Prostate gland (tissue), 2 donors: ENCODE measurements at regions not wholly inside any gene's neighbourhood (a gene's known extent, or its start where the extent isn't known, plus 50 kb on each side); places are given as distances from the start of the nearest gene placed in this dataset.

Experiments used
- DNase-seq: peaks from one replicate; pipeline ENCODE4 v3.0.0-alpha.2; 2019; ENCODE audit warnings: low spot score
- H3K27ac ChIP-seq, 2 donors: fragments of 200-600 bp; sonication (generic); 2 replicates each; pipeline ENCODE4 v1.5.1; 2017 to 2019
- H3K27me3 ChIP-seq: fragments of 200-600 bp; sonication (generic); replicated peaks from 2 replicates; pipeline ENCODE4 v1.5.1; 2019; ENCODE audit not compliant: insufficient read depth
- H3K36me3 ChIP-seq, 2 donors: fragments of 200-600 bp; sonication (generic); 1 replicate in 1 of 2; 2 replicates in 1 of 2; pipeline versions ENCODE4 v1.5.1 to v1.8.1; 2017 to 2019
- H3K4me1 ChIP-seq: fragments of 200-600 bp; sonication (generic); replicated peaks from 2 replicates; pipeline ENCODE4 v1.5.1; 2019
- H3K4me3 ChIP-seq, 2 donors: fragments of 200-600 bp; sonication (generic); 2 replicates each; pipeline ENCODE4 v1.5.1; 2017 to 2019
- H3K9me3 ChIP-seq: fragments of 200-600 bp; sonication (generic); 2 replicates; pipeline ENCODE4 v1.5.1; 2017
- CTCF ChIP-seq, 4 experiments: fragments of 200-600 bp in 2 of 4; fragments of 450-650 bp in 2 of 4; sonication (generic) in 2 of 4; IDR thresholded peaks; 1 replicate in 3 of 4; 2 replicates in 1 of 4; pipeline ENCODE4 v1.5.1; 2016 to 2019; ENCODE audit warnings: antibody characterized with exemption in 4 of 4, mild to moderate bottlenecking in 2 of 4, moderate library complexity in 2 of 4
- POLR2A ChIP-seq: fragments of 450-650 bp; IDR thresholded peaks from one replicate; pipeline ENCODE4 v1.6.1; 2016; ENCODE audit warnings: antibody characterized with exemption, mild to moderate bottlenecking
- POLR2AphosphoS5 ChIP-seq: sonication (generic); formaldehyde crosslinking; IDR thresholded peaks from one replicate; pipeline ENCODE4 v1.6.1; 2017; ENCODE audit warnings: antibody characterized with exemption
- WGBS: methylation state at CpG from one replicate; pipeline ENCODE4 v1.1.5; 2018; 5-methylcytosine and 5-hydroxymethylcytosine counted together
- intact Hi-C: fragments of 100-400 bp; cut with DNase I; formaldehyde crosslinking; loops from one replicate; pipeline ENCODE4 v1.14.2; 2022

DNA sequence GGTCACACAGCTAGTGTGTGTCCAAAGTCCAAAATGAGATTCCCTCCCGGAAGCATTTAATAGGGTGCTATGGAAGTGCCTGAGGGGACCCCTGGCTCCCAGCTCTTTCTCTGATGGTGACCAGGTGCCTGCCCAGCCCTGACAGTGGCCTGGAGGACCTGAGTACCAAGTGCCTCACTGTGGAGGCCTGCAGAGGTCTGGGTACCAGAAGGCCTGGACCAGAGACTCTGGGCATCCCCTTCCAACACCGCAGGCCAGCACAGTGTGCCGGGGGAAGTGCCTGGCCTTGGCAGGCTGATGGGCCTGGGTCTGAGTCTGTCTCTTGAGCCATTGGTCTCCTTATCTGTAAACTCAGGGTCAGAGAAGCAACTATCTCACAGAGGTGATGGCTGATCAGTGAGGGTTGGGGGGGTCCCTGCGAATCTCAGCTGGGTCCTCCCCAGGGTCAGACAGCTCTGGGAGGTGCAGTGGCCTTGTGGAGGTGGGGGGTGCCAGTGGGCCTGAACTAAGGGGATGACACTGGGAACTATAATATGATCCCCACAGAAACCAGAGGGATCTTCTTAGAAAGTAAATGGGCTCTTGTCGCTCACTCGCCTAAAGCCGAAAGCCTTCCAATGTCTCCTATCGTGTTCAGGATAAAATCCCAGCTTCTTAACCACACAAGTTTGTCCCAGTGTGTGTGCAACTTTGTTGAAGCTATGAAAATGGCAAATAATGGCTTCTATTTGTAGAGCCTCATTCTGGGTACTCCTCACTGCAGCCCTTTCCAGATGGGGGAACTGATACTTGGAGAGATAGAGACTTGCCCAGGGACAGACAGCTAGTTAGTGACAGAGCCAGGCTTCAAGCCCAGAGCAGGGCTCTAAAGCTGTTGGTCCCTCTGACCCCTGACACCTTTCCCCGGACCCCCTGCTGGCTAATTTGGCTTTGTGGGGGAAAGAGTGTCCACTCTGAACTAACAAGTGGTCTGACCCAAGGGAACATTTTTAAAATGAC lies 225.1 kb downstream of the TFCP2L1 start:
- Histone ChIP-seq H3K4me1 (no peaks in the 10 kb centered on the region), H3K36me3 (no peaks in the 10 kb centered on the region), H3K4me3 (no peak overlapping the region), H3K27me3 (no peaks in the 10 kb centered on the region), H3K27ac (no peak overlapping the region), H3K9me3 (no peaks in the 10 kb centered on the region)
- no peak for TF ChIP-seq POLR2A
- no peak for TF ChIP-seq CTCF (IDR thresholded peaks at IDR 0.05)
- TF ChIP-seq POLR2AphosphoS5 = no peak
- no peak for DNase-seq
- WGBS = 98% methylated on average over 9 of the region's 9 CpGs
- intact Hi-C loops = no loop called here

GRCh38 chr2:121061633-121062032 lies 223.4 kb downstream of the TFCP2L1 start:
- Histone ChIP-seq H3K36me3 (no peaks in the 10 kb centered on the region), H3K4me3 (no peak overlapping the region), H3K4me1 (no peaks in the 10 kb centered on the region), H3K9me3 (no peaks in the 10 kb centered on the region), H3K27me3 (no peaks in the 10 kb centered on the region), H3K27ac (no peak overlapping the region)
- no peak for DNase-seq
- no peak for TF ChIP-seq POLR2AphosphoS5
- TF ChIP-seq POLR2A = no peak
- TF ChIP-seq CTCF (IDR thresholded peaks at IDR 0.05) = no peak
- intact Hi-C loops = no loop called here
- 76% methylated on average over 9 of the region's 9 CpGs for WGBS

GRCh38 chr2:121063471-121063870 lies 221.5 kb downstream of the TFCP2L1 start:
- Histone ChIP-seq H3K27me3 (no peaks in the 10 kb centered on the region), H3K27ac (no peak overlapping the region), H3K4me1 (no peaks in the 10 kb centered on the region), H3K9me3 (no peaks in the 10 kb centered on the region), H3K36me3 (no peaks in the 10 kb centered on the region), H3K4me3 (no peak overlapping the region)
- no peak for TF ChIP-seq CTCF (IDR thresholded peaks at IDR 0.05)
- TF ChIP-seq POLR2AphosphoS5 = no peak
- TF ChIP-seq POLR2A = no peak
- WGBS = 90% methylated on average over 3 of the region's 3 CpGs
- intact Hi-C loops = no loop called here
- no peak for DNase-seq

- WGBS = 67% methylated on average over 12 of the region's 12 CpGs
- Histone ChIP-seq H3K9me3 (no peaks in the 10 kb centered on the region), H3K27ac (no peak overlapping the region), H3K4me3 (no peak overlapping the region), H3K36me3 (no peaks in the 10 kb centered on the region), H3K27me3 (no peaks in the 10 kb centered on the region), H3K4me1 (no peaks in the 10 kb centered on the region)
- intact Hi-C loops = no loop called here
- TF ChIP-seq POLR2A (no peak), CTCF (IDR thresholded peaks at IDR 0.05) (no peak)
- no peak for DNase-seq
These were observed 220.8 kb downstream of the TFCP2L1 start for GRCh38 chr2:121064186-121064585.

DNA sequence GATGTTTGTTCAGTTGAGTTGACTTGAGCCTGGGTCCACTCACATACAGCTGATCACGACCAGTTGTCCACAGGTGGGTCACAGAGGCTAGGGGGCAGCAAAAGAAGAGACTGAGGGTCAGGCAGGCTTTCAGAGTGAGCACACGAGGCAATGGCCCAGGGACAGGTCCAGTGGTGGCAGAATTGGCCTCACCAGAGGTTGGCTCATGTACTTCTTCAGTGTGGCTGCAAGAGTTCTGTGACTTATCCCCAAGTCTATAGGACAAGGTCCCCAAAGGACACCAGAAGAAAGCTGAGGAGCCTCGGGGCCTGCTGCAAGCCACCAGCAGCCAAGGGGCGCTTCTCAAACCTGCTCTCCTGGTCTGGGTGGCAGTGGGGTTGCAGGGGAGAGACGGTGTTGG lies 219.8 kb downstream of the TFCP2L1 start:
- H3K36me3 ChIP-seq = no peaks in the 10 kb centered on the region
- no peak overlapping the region for H3K4me3 ChIP-seq
- DNase-seq = no peak
- H3K27me3 ChIP-seq = no peaks in the 10 kb centered on the region
- no peaks in the 10 kb centered on the region for H3K9me3 ChIP-seq
- H3K27ac ChIP-seq = no peak overlapping the region
- WGBS = 92% methylated on average over 5 of the region's 5 CpGs
- intact Hi-C loops = no loop called here
- no peak for TF ChIP-seq POLR2A
- TF ChIP-seq CTCF (IDR thresholded peaks at IDR 0.05) = no peak
- no peak for TF ChIP-seq POLR2AphosphoS5
- H3K4me1 ChIP-seq = no peaks in the 10 kb centered on the region
